Panc1 (cell line): ENCODE measurements at regions not wholly inside any gene's neighbourhood (a gene's known extent, or its start where the extent isn't known, plus 50 kb on each side); places are given as distances from the start of the nearest gene placed in this dataset.

Source experiments
- TCF7L2 ChIP-seq: IDR thresholded peaks from 2 replicates; pipeline ENCODE4 v1.6.1; 2011; ENCODE audit warnings: mild to moderate bottlenecking, low read depth, low read length, inconsistent platforms
- TF ChIP-seq, protein P1 (sequence below): fragments of 450-650 bp; IDR thresholded peaks from 2 replicates; pipeline ENCODE4 v1.5.1; 2017; ENCODE audit warnings: mild to moderate bottlenecking

GRCh38 chr10:10332786-10333185 is 684.9 kb upstream of the CELF2 start:
- TF ChIP-seq, protein P1, sequence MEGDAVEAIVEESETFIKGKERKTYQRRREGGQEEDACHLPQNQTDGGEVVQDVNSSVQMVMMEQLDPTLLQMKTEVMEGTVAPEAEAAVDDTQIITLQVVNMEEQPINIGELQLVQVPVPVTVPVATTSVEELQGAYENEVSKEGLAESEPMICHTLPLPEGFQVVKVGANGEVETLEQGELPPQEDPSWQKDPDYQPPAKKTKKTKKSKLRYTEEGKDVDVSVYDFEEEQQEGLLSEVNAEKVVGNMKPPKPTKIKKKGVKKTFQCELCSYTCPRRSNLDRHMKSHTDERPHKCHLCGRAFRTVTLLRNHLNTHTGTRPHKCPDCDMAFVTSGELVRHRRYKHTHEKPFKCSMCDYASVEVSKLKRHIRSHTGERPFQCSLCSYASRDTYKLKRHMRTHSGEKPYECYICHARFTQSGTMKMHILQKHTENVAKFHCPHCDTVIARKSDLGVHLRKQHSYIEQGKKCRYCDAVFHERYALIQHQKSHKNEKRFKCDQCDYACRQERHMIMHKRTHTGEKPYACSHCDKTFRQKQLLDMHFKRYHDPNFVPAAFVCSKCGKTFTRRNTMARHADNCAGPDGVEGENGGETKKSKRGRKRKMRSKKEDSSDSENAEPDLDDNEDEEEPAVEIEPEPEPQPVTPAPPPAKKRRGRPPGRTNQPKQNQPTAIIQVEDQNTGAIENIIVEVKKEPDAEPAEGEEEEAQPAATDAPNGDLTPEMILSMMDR = no peak
- TF ChIP-seq TCF7L2 = no peak
